ENCODE measurements at regions not wholly inside any gene's neighbourhood (a gene's known extent, or its start where the extent isn't known, plus 50 kb on each side); places are given as distances from the start of the nearest gene placed in this dataset.

DNA sequence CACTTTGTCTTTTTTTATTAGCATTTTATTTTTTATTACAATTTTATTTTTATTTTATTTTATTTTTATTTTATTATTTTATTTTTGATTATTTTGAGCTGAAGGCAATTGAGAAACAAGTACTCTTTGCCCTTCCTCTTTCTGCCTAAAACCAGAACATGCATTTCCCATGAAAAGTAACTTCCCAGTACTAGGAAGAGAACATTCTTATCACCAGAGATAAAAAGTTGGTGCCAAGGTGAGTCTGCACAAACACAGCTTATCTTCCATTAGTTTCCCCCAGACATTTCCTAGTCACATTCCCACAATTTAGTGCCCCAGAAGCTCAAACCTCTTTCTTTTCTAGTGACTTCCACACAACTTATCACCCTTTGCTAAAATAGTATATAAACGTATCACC is 84.8 kb downstream of the CD24 start:
- peaks cover 7% of the 10 kb centered on the region; the same call in 1 of the 2 replicates for H3F3A ChIP-seq (replicated peaks; ENCODE audit: low read depth)
- ATAC-seq (no peak), DNase-seq (ENCODE audit: low spot score) (no peak)
- Mint-ChIP-seq H3K36me3 (ENCODE audit: low read depth) (peaks cover 5% of the 10 kb centered on the region; the same call in 2 of the 3 replicates), H3K4me1 (peaks cover 45% of the 10 kb centered on the region), H3K27me3 (ENCODE audit: insufficient read depth, low read depth, poor library complexity) (peaks cover 5% of the 10 kb centered on the region), H3K4me3 (no peak overlapping the region), H3K9me3 (peaks cover 5% of the 10 kb centered on the region; the same call in 1 of the 3 replicates), H3K27ac (no peak overlapping the region)
- no peak overlapping the region for H3K27ac ChIP-seq (ENCODE audit: low read depth)
- TF ChIP-seq EZH2 (IDR thresholded peaks at IDR 0.05; ENCODE audit: low read depth, unreplicated experiment) (no peak), JUNB (IDR thresholded peaks at IDR 0.05; ENCODE audit: unreplicated experiment) (no peak), POLR2AphosphoS5 (IDR thresholded peaks at IDR 0.05; ENCODE audit: low read depth) (no peak), ZNF114 (CRISPR knock-in tag; IDR thresholded peaks at IDR 0.05) (no peak), NANOG (IDR thresholded peaks at IDR 0.05; ENCODE audit: borderline replicate concordance) (no peak), STAT1 (IDR thresholded peaks at IDR 0.05; ENCODE audit: unreplicated experiment) (no peak), EZH2phosphoT487 (IDR thresholded peaks at IDR 0.05; ENCODE audit: unreplicated experiment) (no peak), ZNF331 (CRISPR knock-in tag; IDR thresholded peaks at IDR 0.05; ENCODE audit: low read depth) (no peak), CREB1 (CRISPR knock-in tag; IDR thresholded peaks at IDR 0.05; ENCODE audit: low read depth) (no peak)
- TF ChIP-seq, protein P1, sequence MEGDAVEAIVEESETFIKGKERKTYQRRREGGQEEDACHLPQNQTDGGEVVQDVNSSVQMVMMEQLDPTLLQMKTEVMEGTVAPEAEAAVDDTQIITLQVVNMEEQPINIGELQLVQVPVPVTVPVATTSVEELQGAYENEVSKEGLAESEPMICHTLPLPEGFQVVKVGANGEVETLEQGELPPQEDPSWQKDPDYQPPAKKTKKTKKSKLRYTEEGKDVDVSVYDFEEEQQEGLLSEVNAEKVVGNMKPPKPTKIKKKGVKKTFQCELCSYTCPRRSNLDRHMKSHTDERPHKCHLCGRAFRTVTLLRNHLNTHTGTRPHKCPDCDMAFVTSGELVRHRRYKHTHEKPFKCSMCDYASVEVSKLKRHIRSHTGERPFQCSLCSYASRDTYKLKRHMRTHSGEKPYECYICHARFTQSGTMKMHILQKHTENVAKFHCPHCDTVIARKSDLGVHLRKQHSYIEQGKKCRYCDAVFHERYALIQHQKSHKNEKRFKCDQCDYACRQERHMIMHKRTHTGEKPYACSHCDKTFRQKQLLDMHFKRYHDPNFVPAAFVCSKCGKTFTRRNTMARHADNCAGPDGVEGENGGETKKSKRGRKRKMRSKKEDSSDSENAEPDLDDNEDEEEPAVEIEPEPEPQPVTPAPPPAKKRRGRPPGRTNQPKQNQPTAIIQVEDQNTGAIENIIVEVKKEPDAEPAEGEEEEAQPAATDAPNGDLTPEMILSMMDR (conservative IDR thresholded peaks at IDR 0.05; ENCODE audit: low read depth in 2 of 2), result no peak
- TF ChIP-seq, protein P2, sequence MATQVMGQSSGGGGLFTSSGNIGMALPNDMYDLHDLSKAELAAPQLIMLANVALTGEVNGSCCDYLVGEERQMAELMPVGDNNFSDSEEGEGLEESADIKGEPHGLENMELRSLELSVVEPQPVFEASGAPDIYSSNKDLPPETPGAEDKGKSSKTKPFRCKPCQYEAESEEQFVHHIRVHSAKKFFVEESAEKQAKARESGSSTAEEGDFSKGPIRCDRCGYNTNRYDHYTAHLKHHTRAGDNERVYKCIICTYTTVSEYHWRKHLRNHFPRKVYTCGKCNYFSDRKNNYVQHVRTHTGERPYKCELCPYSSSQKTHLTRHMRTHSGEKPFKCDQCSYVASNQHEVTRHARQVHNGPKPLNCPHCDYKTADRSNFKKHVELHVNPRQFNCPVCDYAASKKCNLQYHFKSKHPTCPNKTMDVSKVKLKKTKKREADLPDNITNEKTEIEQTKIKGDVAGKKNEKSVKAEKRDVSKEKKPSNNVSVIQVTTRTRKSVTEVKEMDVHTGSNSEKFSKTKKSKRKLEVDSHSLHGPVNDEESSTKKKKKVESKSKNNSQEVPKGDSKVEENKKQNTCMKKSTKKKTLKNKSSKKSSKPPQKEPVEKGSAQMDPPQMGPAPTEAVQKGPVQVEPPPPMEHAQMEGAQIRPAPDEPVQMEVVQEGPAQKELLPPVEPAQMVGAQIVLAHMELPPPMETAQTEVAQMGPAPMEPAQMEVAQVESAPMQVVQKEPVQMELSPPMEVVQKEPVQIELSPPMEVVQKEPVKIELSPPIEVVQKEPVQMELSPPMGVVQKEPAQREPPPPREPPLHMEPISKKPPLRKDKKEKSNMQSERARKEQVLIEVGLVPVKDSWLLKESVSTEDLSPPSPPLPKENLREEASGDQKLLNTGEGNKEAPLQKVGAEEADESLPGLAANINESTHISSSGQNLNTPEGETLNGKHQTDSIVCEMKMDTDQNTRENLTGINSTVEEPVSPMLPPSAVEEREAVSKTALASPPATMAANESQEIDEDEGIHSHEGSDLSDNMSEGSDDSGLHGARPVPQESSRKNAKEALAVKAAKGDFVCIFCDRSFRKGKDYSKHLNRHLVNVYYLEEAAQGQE (IDR thresholded peaks at IDR 0.05; ENCODE audit: unreplicated experiment), result no peak
- TF ChIP-seq, protein P3, sequence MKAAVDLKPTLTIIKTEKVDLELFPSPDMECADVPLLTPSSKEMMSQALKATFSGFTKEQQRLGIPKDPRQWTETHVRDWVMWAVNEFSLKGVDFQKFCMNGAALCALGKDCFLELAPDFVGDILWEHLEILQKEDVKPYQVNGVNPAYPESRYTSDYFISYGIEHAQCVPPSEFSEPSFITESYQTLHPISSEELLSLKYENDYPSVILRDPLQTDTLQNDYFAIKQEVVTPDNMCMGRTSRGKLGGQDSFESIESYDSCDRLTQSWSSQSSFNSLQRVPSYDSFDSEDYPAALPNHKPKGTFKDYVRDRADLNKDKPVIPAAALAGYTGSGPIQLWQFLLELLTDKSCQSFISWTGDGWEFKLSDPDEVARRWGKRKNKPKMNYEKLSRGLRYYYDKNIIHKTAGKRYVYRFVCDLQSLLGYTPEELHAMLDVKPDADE (IDR thresholded peaks at IDR 0.05), result no peak
- TF ChIP-seq, protein P4, sequence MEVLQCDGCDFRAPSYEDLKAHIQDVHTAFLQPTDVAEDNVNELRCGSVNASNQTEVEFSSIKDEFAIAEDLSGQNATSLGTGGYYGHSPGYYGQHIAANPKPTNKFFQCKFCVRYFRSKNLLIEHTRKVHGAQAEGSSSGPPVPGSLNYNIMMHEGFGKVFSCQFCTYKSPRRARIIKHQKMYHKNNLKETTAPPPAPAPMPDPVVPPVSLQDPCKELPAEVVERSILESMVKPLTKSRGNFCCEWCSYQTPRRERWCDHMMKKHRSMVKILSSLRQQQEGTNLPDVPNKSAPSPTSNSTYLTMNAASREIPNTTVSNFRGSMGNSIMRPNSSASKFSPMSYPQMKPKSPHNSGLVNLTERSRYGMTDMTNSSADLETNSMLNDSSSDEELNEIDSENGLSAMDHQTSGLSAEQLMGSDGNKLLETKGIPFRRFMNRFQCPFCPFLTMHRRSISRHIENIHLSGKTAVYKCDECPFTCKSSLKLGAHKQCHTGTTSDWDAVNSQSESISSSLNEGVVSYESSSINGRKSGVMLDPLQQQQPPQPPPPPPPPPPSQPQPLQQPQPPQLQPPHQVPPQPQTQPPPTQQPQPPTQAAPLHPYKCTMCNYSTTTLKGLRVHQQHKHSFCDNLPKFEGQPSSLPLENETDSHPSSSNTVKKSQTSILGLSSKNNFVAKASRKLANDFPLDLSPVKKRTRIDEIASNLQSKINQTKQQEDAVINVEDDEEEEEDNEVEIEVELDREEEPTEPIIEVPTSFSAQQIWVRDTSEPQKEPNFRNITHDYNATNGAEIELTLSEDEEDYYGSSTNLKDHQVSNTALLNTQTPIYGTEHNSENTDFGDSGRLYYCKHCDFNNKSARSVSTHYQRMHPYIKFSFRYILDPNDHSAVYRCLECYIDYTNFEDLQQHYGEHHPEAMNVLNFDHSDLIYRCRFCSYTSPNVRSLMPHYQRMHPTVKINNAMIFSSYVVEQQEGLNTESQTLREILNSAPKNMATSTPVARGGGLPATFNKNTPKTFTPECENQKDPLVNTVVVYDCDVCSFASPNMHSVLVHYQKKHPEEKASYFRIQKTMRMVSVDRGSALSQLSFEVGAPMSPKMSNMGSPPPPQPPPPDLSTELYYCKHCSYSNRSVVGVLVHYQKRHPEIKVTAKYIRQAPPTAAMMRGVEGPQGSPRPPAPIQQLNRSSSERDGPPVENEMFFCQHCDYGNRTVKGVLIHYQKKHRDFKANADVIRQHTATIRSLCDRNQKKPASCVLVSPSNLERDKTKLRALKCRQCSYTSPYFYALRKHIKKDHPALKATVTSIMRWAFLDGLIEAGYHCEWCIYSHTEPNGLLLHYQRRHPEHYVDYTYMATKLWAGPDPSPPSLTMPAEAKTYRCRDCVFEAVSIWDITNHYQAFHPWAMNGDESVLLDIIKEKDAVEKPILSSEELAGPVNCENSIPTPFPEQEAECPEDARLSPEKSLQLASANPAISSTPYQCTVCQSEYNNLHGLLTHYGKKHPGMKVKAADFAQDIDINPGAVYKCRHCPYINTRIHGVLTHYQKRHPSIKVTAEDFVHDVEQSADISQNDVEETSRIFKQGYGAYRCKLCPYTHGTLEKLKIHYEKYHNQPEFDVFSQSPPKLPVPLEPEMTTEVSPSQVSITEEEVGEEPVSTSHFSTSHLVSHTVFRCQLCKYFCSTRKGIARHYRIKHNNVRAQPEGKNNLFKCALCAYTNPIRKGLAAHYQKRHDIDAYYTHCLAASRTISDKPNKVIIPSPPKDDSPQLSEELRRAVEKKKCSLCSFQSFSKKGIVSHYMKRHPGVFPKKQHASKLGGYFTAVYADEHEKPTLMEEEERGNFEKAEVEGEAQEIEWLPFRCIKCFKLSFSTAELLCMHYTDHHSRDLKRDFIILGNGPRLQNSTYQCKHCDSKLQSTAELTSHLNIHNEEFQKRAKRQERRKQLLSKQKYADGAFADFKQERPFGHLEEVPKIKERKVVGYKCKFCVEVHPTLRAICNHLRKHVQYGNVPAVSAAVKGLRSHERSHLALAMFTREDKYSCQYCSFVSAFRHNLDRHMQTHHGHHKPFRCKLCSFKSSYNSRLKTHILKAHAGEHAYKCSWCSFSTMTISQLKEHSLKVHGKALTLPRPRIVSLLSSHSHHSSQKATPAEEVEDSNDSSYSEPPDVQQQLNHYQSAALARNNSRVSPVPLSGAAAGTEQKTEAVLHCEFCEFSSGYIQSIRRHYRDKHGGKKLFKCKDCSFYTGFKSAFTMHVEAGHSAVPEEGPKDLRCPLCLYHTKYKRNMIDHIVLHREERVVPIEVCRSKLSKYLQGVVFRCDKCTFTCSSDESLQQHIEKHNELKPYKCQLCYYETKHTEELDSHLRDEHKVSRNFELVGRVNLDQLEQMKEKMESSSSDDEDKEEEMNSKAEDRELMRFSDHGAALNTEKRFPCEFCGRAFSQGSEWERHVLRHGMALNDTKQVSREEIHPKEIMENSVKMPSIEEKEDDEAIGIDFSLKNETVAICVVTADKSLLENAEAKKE (CRISPR knock-in tag; IDR thresholded peaks at IDR 0.05), result no peak
- no peaks in the 10 kb centered on the region for H4K20me1 ChIP-seq (replicated peaks; ENCODE audit: insufficient read depth)
- no peak overlapping the region for H2AFZ ChIP-seq
- H3K36me3 ChIP-seq (ENCODE audit: insufficient read depth), result no peaks in the 10 kb centered on the region; the same call in 1 of the 2 replicates
- H3K27me3 ChIP-seq (ENCODE audit: insufficient read depth), result no peaks in the 10 kb centered on the region
- H3K79me2 ChIP-seq (replicated peaks; ENCODE audit: insufficient read depth), result no peaks in the 10 kb centered on the region
- peaks cover 41% of the 10 kb centered on the region for H3K4me1 ChIP-seq (ENCODE audit: insufficient read depth)
- H3K4me3 ChIP-seq, result no peak overlapping the region
- H3K4me2 ChIP-seq, result no peak overlapping the region
- H3K9me2 ChIP-seq (ENCODE audit: insufficient read depth), result 0 out of 2 replicates have a peak, but pooled peaks cover 8% of the 10 kb centered on the region

All from GM23338 (cell line).